T-cell (primary cell): ENCODE measurements at regions not wholly inside any gene's neighbourhood (a gene's known extent, or its start where the extent isn't known, plus 50 kb on each side); places are given as distances from the start of the nearest gene placed in this dataset.

ENCODE experiments used
- ATAC-seq, 4 experiments: fragments of 200-7000 bp in 3 of 4; fragments of 150-1000 bp in 1 of 4; cut with Tn5 transposase; replicated peaks in 1 of 4; 1 replicate in 3 of 4; 2 replicates in 1 of 4; pipeline ENCODE4 v1.10.0; 2021; ENCODE audit warnings: moderate library complexity in 3 of 4, mild to moderate bottlenecking in 2 of 4, moderate number of reproducible peaks in 1 of 4
- CTCF ChIA-PET, 2 donors: fragments of 300-600 bp; sonication (Branson Sonifier 250); formaldehyde crosslinking; loops; one replicate each; lab custom pipeline; 2022; ENCODE audit warnings: antibody characterized with exemption in 2 of 2; lab: Charles Lee
- POLR2A ChIA-PET, 2 donors: fragments of 300-600 bp; sonication (Branson Sonifier 250); formaldehyde crosslinking; loops; one replicate each; lab custom pipeline; 2022; ENCODE audit warnings: antibody characterized with exemption in 2 of 2; lab: Charles Lee
- DNase-seq, 35 experiments: peaks; one replicate each; pipeline versions ENCODE4 v3.0.0 to v3.0.0-alpha.2; 2013 to 2023
- H3K27ac ChIP-seq: one replicate; pipeline ENCODE4 v1.5.1; 2013; ENCODE audit warnings: low read length
- H3K27me3 ChIP-seq, 2 experiments: replicated peaks in 1 of 2; 1 replicate in 1 of 2; 2 replicates in 1 of 2; pipeline versions ENCODE4 v1.6.1 to v1.7.0; 2013; ENCODE audit warnings: low read length in 1 of 2, mixed read lengths in 1 of 2; ENCODE audit not compliant: control insufficient read depth in 2 of 2, insufficient read depth in 2 of 2; ENCODE audit errors: extremely low read depth in 1 of 2
- H3K36me3 ChIP-seq, 2 donors: 1 replicate in 1 of 2; 2 replicates in 1 of 2; pipeline versions ENCODE4 v1.6.1 to v1.7.0; 2013; ENCODE audit warnings: low read length in 1 of 2; ENCODE audit not compliant: control insufficient read depth in 2 of 2, insufficient read depth in 1 of 2; ENCODE audit errors: extremely low read depth in 1 of 2
- H3K4me1 ChIP-seq, 2 experiments: 1 replicate in 1 of 2; 2 replicates in 1 of 2; pipeline versions ENCODE4 v1.6.1 to v1.7.0; 2013; ENCODE audit warnings: low read length in 2 of 2, mixed read lengths in 1 of 2; ENCODE audit not compliant: insufficient read depth in 2 of 2, control insufficient read depth in 1 of 2; ENCODE audit errors: extremely low read depth in 1 of 2
- H3K4me3 ChIP-seq, 2 donors: 1 replicate in 1 of 2; 2 replicates in 1 of 2; pipeline versions ENCODE4 v1.5.1 to v1.7.0; 2013; ENCODE audit warnings: mild to moderate bottlenecking in 2 of 2, low read length in 1 of 2, moderate library complexity in 1 of 2; ENCODE audit not compliant: control insufficient read depth in 1 of 2; ENCODE audit errors: extremely low read depth in 1 of 2
- H3K9me3 ChIP-seq: 2 replicates; pipeline ENCODE4 v1.7.0; 2013
- H3K27ac Mint-ChIP-seq, 2 donors: one replicate each; pipeline ENCODE4 v1.8.0; 2020 to 2021; ENCODE audit warnings: mild to moderate bottlenecking in 2 of 2, mixed read lengths in 2 of 2
- H3K27me3 Mint-ChIP-seq, 2 donors: one replicate each; pipeline ENCODE4 v1.8.0; 2021 to 2022; ENCODE audit warnings: mixed read lengths in 2 of 2
- H3K36me3 Mint-ChIP-seq: one replicate; pipeline ENCODE4 v1.8.0; 2021; ENCODE audit warnings: mixed read lengths
- H3K4me1 Mint-ChIP-seq, 3 donors: one replicate each; pipeline ENCODE4 v1.8.0; 2020 to 2022; ENCODE audit warnings: mixed read lengths in 3 of 3, mild to moderate bottlenecking in 1 of 3
- H3K4me3 Mint-ChIP-seq, 3 donors: one replicate each; pipeline ENCODE4 v1.8.0; 2020 to 2022; ENCODE audit warnings: mild to moderate bottlenecking in 3 of 3, mixed read lengths in 3 of 3, moderate library complexity in 3 of 3
- H3K9me3 Mint-ChIP-seq, 3 donors: one replicate each; pipeline ENCODE4 v1.8.0; 2020 to 2022; ENCODE audit warnings: mixed read lengths in 3 of 3
- WGBS: methylation state at CpG from one replicate; pipeline ENCODE4 v1.1.5; 2013; ENCODE audit warnings: missing lambda C conversion rate; ENCODE audit not compliant: insufficient coverage; 5-methylcytosine and 5-hydroxymethylcytosine counted together

DNA sequence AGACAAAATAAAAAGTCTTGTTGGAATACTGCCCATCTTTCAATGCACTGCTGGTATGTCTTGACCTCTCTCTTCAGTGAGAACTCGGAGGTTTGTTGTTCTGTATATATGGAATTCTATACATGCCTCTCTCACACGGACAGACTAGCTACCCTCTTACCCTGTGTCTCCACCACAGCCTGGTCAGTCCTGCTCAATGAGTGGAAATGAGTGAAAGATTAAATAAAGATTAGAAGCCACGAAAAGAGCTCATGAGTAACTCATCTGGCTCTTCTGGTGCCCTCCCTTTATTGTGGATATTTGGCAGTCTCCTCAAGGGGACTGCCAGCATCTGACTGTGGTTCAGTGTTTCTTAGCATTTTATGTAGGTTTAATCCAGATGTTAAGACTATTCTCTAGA is 262.8 kb upstream of the MAP3K7 start:
- H3K27me3 Mint-ChIP-seq, result peaks cover 4 to 12% of the 10 kb centered on the region in 2 donors
- CTCF ChIA-PET, result no interaction called here
- POLR2A ChIA-PET, result interaction anchor here in 1 of 2 donors (0.6 kb wide), 1 partner anchor 16 kb away, joined by 4 read pairs; no protein-coding TSS in a partner anchor
- ATAC-seq (no peak), DNase-seq (no peak)
- H3K4me3 Mint-ChIP-seq, result no peak overlapping the region
- no CpG with 5 or more reads among the region's 3 CpGs for WGBS
- Histone ChIP-seq H3K27ac (no peak overlapping the region), H3K4me3 (no peak overlapping the region), H3K36me3 (no peaks in the 10 kb centered on the region), H3K9me3 (no peaks in the 10 kb centered on the region), H3K27me3 (peaks cover 0 to 2% of the 10 kb centered on the region in 2 experiments), H3K4me1 (no peaks in the 10 kb centered on the region)
- H3K9me3 Mint-ChIP-seq, result peaks cover 0 to 3% (median 0%) of the 10 kb centered on the region in 3 donors
- no peaks in the 10 kb centered on the region for H3K36me3 Mint-ChIP-seq
- H3K27ac Mint-ChIP-seq, result no peak overlapping the region
- H3K4me1 Mint-ChIP-seq, result no peaks in the 10 kb centered on the region

DNA sequence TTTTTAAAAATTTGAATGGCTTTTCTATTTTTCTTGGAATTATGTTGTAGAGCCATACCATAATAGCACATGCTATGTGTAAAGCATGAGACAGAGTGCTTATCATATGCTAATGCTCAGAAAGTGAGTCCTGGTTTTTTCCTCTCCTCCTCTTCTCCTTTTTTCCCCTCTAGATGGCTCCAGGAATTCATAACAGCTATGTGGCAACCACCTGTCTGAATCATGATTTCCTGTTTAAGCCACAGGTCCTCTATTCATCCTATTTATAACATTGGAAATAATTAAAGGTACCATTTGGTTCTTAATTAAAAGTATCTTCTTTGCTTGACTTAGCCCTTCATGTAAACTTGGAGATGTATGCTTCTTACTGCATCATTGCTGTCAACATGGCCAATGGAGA is 260.0 kb upstream of the MAP3K7 start:
- no peak overlapping the region for H3K4me3 ChIP-seq
- H3K9me3 ChIP-seq, result no peaks in the 10 kb centered on the region
- no peaks in the 10 kb centered on the region for H3K4me1 ChIP-seq
- CTCF ChIA-PET, result no interaction called here
- H3K27me3 ChIP-seq, result peaks cover 0 to 2% of the 10 kb centered on the region in 2 experiments
- ATAC-seq (no peak), DNase-seq (no peak)
- H3K27ac Mint-ChIP-seq, result no peak overlapping the region
- POLR2A ChIA-PET, result no interaction called here
- H3K27ac ChIP-seq, result no peak overlapping the region
- peaks cover 5 to 14% of the 10 kb centered on the region in 2 donors for H3K27me3 Mint-ChIP-seq
- H3K4me1 Mint-ChIP-seq, result no peaks in the 10 kb centered on the region
- no peak overlapping the region for H3K4me3 Mint-ChIP-seq
- H3K9me3 Mint-ChIP-seq, result peaks cover 0 to 3% (median 0%) of the 10 kb centered on the region in 3 donors
- H3K36me3 ChIP-seq, result no peaks in the 10 kb centered on the region
- H3K36me3 Mint-ChIP-seq, result no peaks in the 10 kb centered on the region

DNA sequence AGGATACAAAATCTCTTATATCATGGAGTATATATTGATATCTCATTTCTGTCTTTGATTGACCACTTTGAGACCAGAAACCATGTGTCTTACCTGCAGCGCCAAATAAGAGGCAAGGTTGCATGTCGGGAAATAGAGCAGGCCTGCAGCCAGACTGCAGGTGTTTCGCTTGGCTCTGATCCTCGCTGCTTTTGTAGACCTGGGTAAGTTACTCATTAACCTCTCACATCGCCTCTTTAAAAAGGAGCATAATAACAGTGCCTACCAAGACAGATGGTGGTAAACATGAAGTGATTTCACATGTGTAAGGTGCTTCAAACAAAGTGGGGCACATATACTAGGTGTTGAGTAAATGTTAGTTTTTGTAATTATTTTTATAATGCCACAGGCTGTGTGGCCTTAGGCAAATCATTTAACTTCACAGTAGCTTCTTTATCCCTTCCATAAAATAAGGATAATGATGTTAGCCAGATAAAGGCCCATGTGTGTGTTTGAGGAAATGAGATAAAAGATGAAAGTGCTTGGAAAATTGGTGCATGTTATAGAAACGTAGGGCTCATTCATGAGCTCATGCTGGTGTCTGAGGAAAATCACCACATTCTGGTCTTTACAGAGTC is 248.8 kb upstream of the MAP3K7 start:
- no peaks in the 10 kb centered on the region for H3K9me3 Mint-ChIP-seq
- H3K4me1 Mint-ChIP-seq, result no peaks in the 10 kb centered on the region
- no peaks in the 10 kb centered on the region for H3K4me1 ChIP-seq
- no peak overlapping the region for H3K27ac Mint-ChIP-seq
- H3K36me3 ChIP-seq, result no peaks in the 10 kb centered on the region
- H3K4me3 Mint-ChIP-seq, result no peak overlapping the region
- H3K27ac ChIP-seq, result no peak overlapping the region
- ChIA-PET CTCF (no interaction called here), POLR2A (no interaction called here)
- H3K36me3 Mint-ChIP-seq, result no peaks in the 10 kb centered on the region
- H3K4me3 ChIP-seq, result no peak overlapping the region
- H3K27me3 Mint-ChIP-seq, result peaks cover 7 to 14% of the 10 kb centered on the region in 2 donors
- ATAC-seq, result no peak
- no peaks in the 10 kb centered on the region for H3K9me3 ChIP-seq
- no peaks in the 10 kb centered on the region for H3K27me3 ChIP-seq
- WGBS, result 81% methylated on average over 3 of the region's 6 CpGs
- no peak for DNase-seq

DNA sequence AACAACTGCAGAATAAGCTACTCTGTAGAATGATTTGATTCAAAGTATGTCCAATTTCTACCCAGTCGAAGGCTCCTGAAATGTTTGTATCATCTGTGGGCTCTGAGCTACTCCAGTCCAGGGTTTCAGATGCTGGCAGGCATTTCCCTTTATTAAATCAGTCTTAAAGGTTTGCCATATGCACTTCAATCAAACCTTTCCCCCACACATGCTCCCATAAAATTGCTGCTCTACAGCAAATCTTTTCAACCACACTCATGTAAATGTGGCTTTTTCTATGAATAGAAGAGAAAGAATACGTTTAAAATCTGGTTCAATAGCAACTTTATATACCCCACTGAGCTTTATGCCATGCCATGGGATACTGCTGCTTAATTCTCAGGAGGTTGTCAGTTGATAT is 242.4 kb upstream of the MAP3K7 start:
- Mint-ChIP-seq H3K9me3 (peaks cover 0 to 5% (median 0%) of the 10 kb centered on the region in 3 donors), H3K4me3 (no peak overlapping the region), H3K36me3 (no peaks in the 10 kb centered on the region), H3K27ac (no peak overlapping the region), H3K4me1 (no peaks in the 10 kb centered on the region), H3K27me3 (peaks cover 5 to 26% of the 10 kb centered on the region in 2 donors)
- Histone ChIP-seq H3K27ac (no peak overlapping the region), H3K9me3 (no peaks in the 10 kb centered on the region), H3K27me3 (no peaks in the 10 kb centered on the region), H3K36me3 (no peaks in the 10 kb centered on the region), H3K4me3 (no peak overlapping the region), H3K4me1 (no peaks in the 10 kb centered on the region)
- 80% methylated on average over 1 of the region's 2 CpGs for WGBS
- ChIA-PET POLR2A (no interaction called here), CTCF (no interaction called here)
- DNase-seq (no peak), ATAC-seq (no peak)

DNA sequence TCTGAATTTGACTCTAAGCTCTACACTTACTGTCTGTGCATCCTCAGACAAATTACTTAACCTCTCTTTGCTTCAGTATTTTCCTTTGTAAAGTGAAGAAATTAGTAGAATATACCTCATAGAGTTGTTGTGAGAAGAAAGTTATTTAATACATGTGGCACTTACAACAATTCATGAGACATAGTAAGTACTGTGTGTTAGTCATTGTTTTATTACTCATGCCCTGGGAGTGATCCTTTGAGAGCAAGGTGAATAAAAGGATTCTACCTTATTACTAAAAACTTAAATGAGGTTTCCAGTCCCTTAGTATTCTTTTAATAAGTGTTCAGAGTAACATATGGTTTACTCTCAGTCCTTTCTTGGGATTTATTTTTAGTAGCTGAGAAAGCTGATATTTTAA is 233.6 kb upstream of the MAP3K7 start:
- H3K36me3 ChIP-seq, result no peaks in the 10 kb centered on the region
- H3K4me1 Mint-ChIP-seq, result no peaks in the 10 kb centered on the region
- H3K9me3 ChIP-seq, result no peaks in the 10 kb centered on the region
- no peak overlapping the region for H3K4me3 ChIP-seq
- no peak overlapping the region for H3K4me3 Mint-ChIP-seq
- no peaks in the 10 kb centered on the region for H3K27me3 ChIP-seq
- DNase-seq (no peak), ATAC-seq (no peak)
- peaks cover 6 to 12% of the 10 kb centered on the region in 2 donors for H3K27me3 Mint-ChIP-seq
- H3K27ac Mint-ChIP-seq, result no peak overlapping the region
- POLR2A ChIA-PET, result no interaction called here
- H3K9me3 Mint-ChIP-seq, result peaks cover 0 to 8% (median 0%) of the 10 kb centered on the region in 3 donors
- no peak overlapping the region for H3K27ac ChIP-seq
- no peaks in the 10 kb centered on the region for H3K36me3 Mint-ChIP-seq
- CTCF ChIA-PET, result no interaction called here
- H3K4me1 ChIP-seq, result no peaks in the 10 kb centered on the region

DNA sequence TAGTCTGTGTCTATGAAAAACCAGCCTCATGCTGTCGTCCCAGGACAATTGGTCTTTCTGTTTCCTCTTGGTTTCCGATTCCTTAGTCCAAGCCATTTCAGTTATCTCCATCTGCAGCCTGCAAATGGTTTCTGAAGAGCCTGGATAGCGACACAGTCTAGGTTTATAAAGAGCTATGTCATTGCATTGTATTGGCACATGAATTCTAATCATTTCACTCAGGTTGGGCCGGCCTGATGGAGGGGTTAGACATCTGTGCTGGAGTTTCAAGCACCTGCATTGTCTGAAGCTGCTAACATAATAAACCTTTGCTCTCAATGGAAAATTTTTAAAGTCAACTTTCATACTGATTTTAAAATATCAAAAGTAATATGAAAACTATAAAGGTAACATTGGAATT is 232.6 kb upstream of the MAP3K7 start:
- H3K27ac Mint-ChIP-seq, result no peak overlapping the region
- peaks cover 6 to 12% of the 10 kb centered on the region in 2 donors for H3K27me3 Mint-ChIP-seq
- WGBS, result 79% methylated on average over 2 of the region's 4 CpGs
- H3K4me3 Mint-ChIP-seq, result no peak overlapping the region
- H3K36me3 Mint-ChIP-seq, result no peaks in the 10 kb centered on the region
- Histone ChIP-seq H3K9me3 (no peaks in the 10 kb centered on the region), H3K27ac (no peak overlapping the region), H3K4me3 (no peak overlapping the region), H3K36me3 (no peaks in the 10 kb centered on the region), H3K27me3 (no peaks in the 10 kb centered on the region), H3K4me1 (no peaks in the 10 kb centered on the region)
- H3K4me1 Mint-ChIP-seq, result no peaks in the 10 kb centered on the region
- no peak for ATAC-seq
- peaks cover 0 to 3% (median 0%) of the 10 kb centered on the region in 3 donors for H3K9me3 Mint-ChIP-seq
- CTCF ChIA-PET, result no interaction called here
- POLR2A ChIA-PET, result no interaction called here
- DNase-seq, result no peak

DNA sequence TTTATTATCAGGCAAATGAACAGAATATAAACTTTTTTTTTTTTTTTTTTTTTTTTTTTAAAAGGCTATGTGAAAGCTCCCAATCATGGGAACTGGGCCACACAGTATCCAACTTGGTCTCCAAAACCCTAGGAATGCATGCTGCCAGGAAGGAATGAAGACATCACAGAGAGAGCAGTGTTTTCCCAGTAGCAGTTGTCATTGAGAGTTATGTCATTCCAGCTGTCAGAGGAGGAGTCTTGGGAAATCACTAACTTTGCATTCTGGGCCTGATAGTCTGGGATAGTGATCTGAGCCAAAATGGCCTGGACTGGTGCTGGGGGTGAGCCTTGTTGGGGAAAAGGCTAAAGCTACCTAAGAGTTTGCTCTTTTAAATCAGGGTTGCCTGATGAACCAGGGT is 231.3 kb upstream of the MAP3K7 start:
- Mint-ChIP-seq H3K9me3 (peaks cover 0 to 3% (median 0%) of the 10 kb centered on the region in 3 donors), H3K36me3 (no peaks in the 10 kb centered on the region), H3K4me3 (no peak overlapping the region), H3K4me1 (no peaks in the 10 kb centered on the region), H3K27me3 (peaks cover 6 to 12% of the 10 kb centered on the region in 2 donors), H3K27ac (no peak overlapping the region)
- Histone ChIP-seq H3K36me3 (no peaks in the 10 kb centered on the region), H3K9me3 (no peaks in the 10 kb centered on the region), H3K27me3 (no peaks in the 10 kb centered on the region), H3K4me1 (no peaks in the 10 kb centered on the region), H3K4me3 (no peak overlapping the region), H3K27ac (no peak overlapping the region)
- no peak for DNase-seq
- ChIA-PET CTCF (no interaction called here), POLR2A (interaction anchor here in 1 of 2 donors (0.6 kb wide), 1 partner anchor 114 kb away, joined by 8 read pairs; no protein-coding TSS in a partner anchor)
- no peak for ATAC-seq
